IMR-90 (cell line): ENCODE measurements at regions not wholly inside any gene's neighbourhood (a gene's known extent, or its start where the extent isn't known, plus 50 kb on each side); places are given as distances from the start of the nearest gene placed in this dataset.

Source experiments
- ATAC-seq: fragments of 200-7000 bp; cut with Tn5 transposase; 2 replicates; pipeline ENCODE4 v1.9.1; 2020; ENCODE audit warnings: low read depth, mild to moderate bottlenecking, moderate library complexity
- BruUV-seq: library from RNA; stranded (reverse); fragments of 400-500 nt; replicated peaks from 2 replicates; lab custom pipeline; 2021; lab: Mats Ljungman, UMichigan
- CTCF ChIA-PET: fragments of 300-600 bp; formaldehyde crosslinking; extraction: SDS; loops from one replicate; lab custom pipeline; 2021; ENCODE audit warnings: antibody characterized with exemption; lab: Yijun Ruan, JAX
- POLR2A ChIA-PET: fragments of 300-600 bp; sonication (Branson Sonifier 250); formaldehyde crosslinking; loops from one replicate; lab custom pipeline; 2022; ENCODE audit warnings: antibody characterized with exemption; ENCODE audit not compliant: unreplicated experiment; lab: Charles Lee
- DNase-seq: peaks from one replicate; pipeline ENCODE4 v3.0.0; 2013
- H2AFZ ChIP-seq: replicated peaks from 2 replicates; pipeline ENCODE3; 2013; ENCODE audit warnings: low read length, mild to moderate bottlenecking; ENCODE audit not compliant: poor library complexity
- H2AK5ac ChIP-seq: 2 replicates; pipeline ENCODE4 v1.6.1; 2013; ENCODE audit warnings: low read depth, low read length, inconsistent platforms
- H2AK9ac ChIP-seq: replicated peaks from 2 replicates; pipeline ENCODE3; 2013; ENCODE audit warnings: mild to moderate bottlenecking, low read depth, low read length, moderate library complexity; ENCODE audit not compliant: poor library complexity
- H2BK120ac ChIP-seq: 2 replicates; pipeline ENCODE4 v1.6.1; 2013; ENCODE audit warnings: low read depth, low read length, inconsistent platforms
- H2BK15ac ChIP-seq: 3 replicates; pipeline ENCODE4 v1.6.1; 2013; ENCODE audit warnings: low read depth, low read length, inconsistent platforms
- H2BK20ac ChIP-seq: 2 replicates; pipeline ENCODE4 v1.6.1; 2013; ENCODE audit warnings: low read depth, mild to moderate bottlenecking, inconsistent platforms, low read length, moderate library complexity
- H2BK5ac ChIP-seq: 2 replicates; pipeline ENCODE4 v1.6.1; 2013; ENCODE audit warnings: mild to moderate bottlenecking, low read depth, low read length, inconsistent platforms; ENCODE audit not compliant: poor library complexity, severe bottlenecking
- H3K14ac ChIP-seq: replicated peaks from 2 replicates; pipeline ENCODE4 v1.6.1; 2013; ENCODE audit warnings: low read depth, low read length, inconsistent platforms
- H3K18ac ChIP-seq: 2 replicates; pipeline ENCODE4 v1.6.1; 2013; ENCODE audit warnings: low read depth, low read length, control low read depth
- H3K23ac ChIP-seq: 2 replicates; pipeline ENCODE4 v1.6.1; 2013; ENCODE audit warnings: low read depth, low read length, inconsistent platforms
- H3K27ac ChIP-seq: 2 replicates; pipeline ENCODE4 v1.5.1; 2013; ENCODE audit warnings: mild to moderate bottlenecking, control low read depth, low read length; ENCODE audit not compliant: insufficient read depth
- H3K27me3 ChIP-seq: 2 replicates; pipeline ENCODE4 v1.6.1; 2013; ENCODE audit warnings: low read length; ENCODE audit not compliant: control insufficient read depth, insufficient read depth
- H3K36me3 ChIP-seq: 2 replicates; pipeline ENCODE4 v1.6.1; 2013; ENCODE audit warnings: low read length, mixed read lengths; ENCODE audit not compliant: control insufficient read depth, insufficient read depth
- H3K4ac ChIP-seq: 2 replicates; pipeline ENCODE4 v1.6.1; 2013; ENCODE audit warnings: low read depth, low read length, inconsistent platforms
- H3K4me1 ChIP-seq: 2 replicates; pipeline ENCODE4 v1.6.1; 2013; ENCODE audit warnings: low read length, mixed read lengths; ENCODE audit not compliant: control insufficient read depth, insufficient read depth
- H3K4me2 ChIP-seq: 2 replicates; pipeline ENCODE4 v1.6.1; 2013; ENCODE audit warnings: low read depth, mild to moderate bottlenecking, control low read depth, low read length, moderate library complexity
- H3K4me3 ChIP-seq: 2 replicates; pipeline ENCODE4 v1.5.1; 2013; ENCODE audit warnings: low read depth, mild to moderate bottlenecking, control low read depth, low read length, moderate library complexity; ENCODE audit not compliant: insufficient read depth
- H3K56ac ChIP-seq: 2 replicates; pipeline ENCODE4 v1.6.1; 2013; ENCODE audit warnings: low read length, inconsistent platforms; ENCODE audit not compliant: insufficient read depth; ENCODE audit errors: extremely low read depth
- H3K79me1 ChIP-seq, 2 experiments: 2 replicates each; pipeline ENCODE4 v1.6.1; 2013; ENCODE audit warnings: low read length in 2 of 2, inconsistent platforms in 1 of 2, low read depth in 1 of 2
- H3K9ac ChIP-seq: 2 replicates; pipeline ENCODE4 v1.6.1; 2013; ENCODE audit warnings: low read depth, low read length, control low read depth
- H3K9me1 ChIP-seq: 2 replicates; pipeline ENCODE4 v1.6.1; 2013; ENCODE audit warnings: low read length, inconsistent platforms; ENCODE audit not compliant: insufficient read depth
- H3K9me3 ChIP-seq: 2 replicates; pipeline ENCODE4 v1.6.1; 2013; ENCODE audit warnings: low read length; ENCODE audit not compliant: control insufficient read depth, insufficient read depth
- H4K20me1 ChIP-seq: 2 replicates; pipeline ENCODE4 v1.6.1; 2013; ENCODE audit warnings: low read length, inconsistent platforms; ENCODE audit not compliant: insufficient read depth
- H4K5ac ChIP-seq: 2 replicates; pipeline ENCODE4 v1.6.1; 2013; ENCODE audit warnings: mild to moderate bottlenecking, low read depth, low read length, control low read depth
- H4K8ac ChIP-seq, 2 experiments: 2 replicates each; pipeline ENCODE4 v1.6.1; 2013; ENCODE audit warnings: low read depth in 2 of 2, low read length in 2 of 2, control low read depth in 1 of 2, inconsistent platforms in 1 of 2
- H4K91ac ChIP-seq: 2 replicates; pipeline ENCODE4 v1.6.1; 2013; ENCODE audit warnings: low read depth, low read length, inconsistent platforms; ENCODE audit not compliant: insufficient read depth
- BHLHE40 ChIP-seq: fragments of 150-350 bp; IDR thresholded peaks from 2 replicates; pipeline ENCODE4 v1.6.1; 2016; ENCODE audit warnings: mild to moderate bottlenecking, low read depth, low read length
- CEBPB ChIP-seq: IDR thresholded peaks from 2 replicates; pipeline ENCODE4 v1.6.1; 2012; ENCODE audit warnings: low read depth, low read length, improper control_type of control experiment
- CHD1 ChIP-seq: IDR thresholded peaks from 2 replicates; pipeline ENCODE4 v1.6.1; 2012; ENCODE audit warnings: low read depth, low read length, improper control_type of control experiment
- FOS ChIP-seq: fragments of 150-350 bp; IDR thresholded peaks from 2 replicates; pipeline ENCODE4 v1.6.1; 2016; ENCODE audit warnings: low read depth, low read length
- MAFK ChIP-seq: IDR thresholded peaks from 2 replicates; pipeline ENCODE4 v1.6.1; 2012; ENCODE audit warnings: low read depth, low read length, improper control_type of control experiment
- MAZ ChIP-seq: IDR thresholded peaks from 2 replicates; pipeline ENCODE4 v1.6.1; 2012; ENCODE audit warnings: low read depth, mild to moderate bottlenecking, low read length, improper control_type of control experiment, moderate library complexity, borderline replicate concordance
- MXI1 ChIP-seq: IDR thresholded peaks from 2 replicates; pipeline ENCODE4 v1.6.1; 2012; ENCODE audit warnings: low read depth, mild to moderate bottlenecking, low read length, moderate library complexity, borderline replicate concordance
- NFE2L2 ChIP-seq: fragments of 150-350 bp; IDR thresholded peaks from 2 replicates; pipeline ENCODE4 v1.6.1; 2016; ENCODE audit warnings: low read depth, mild to moderate bottlenecking, low read length
- POLR2A ChIP-seq: IDR thresholded peaks from 2 replicates; pipeline ENCODE4 v1.6.1; 2012; ENCODE audit warnings: mild to moderate bottlenecking, low read depth, low read length
- RAD21 ChIP-seq: IDR thresholded peaks from 2 replicates; pipeline ENCODE4 v1.6.1; 2012; ENCODE audit warnings: low read length, improper control_type of control experiment
- RFX5 ChIP-seq: IDR thresholded peaks from 2 replicates; pipeline ENCODE4 v1.8.0; 2012; ENCODE audit warnings: low read depth, mild to moderate bottlenecking, low read length, moderate library complexity
- SMC3 ChIP-seq: fragments of 150-350 bp; IDR thresholded peaks from 2 replicates; pipeline ENCODE4 v1.6.1; 2016; ENCODE audit warnings: low read depth, mild to moderate bottlenecking, antibody characterized with exemption, low read length, moderate library complexity
- WGBS, 2 experiments: methylation state at CpG; one replicate each; pipeline versions ENCODE4 v1.1.5 to v1.1.7; 2013; ENCODE audit warnings: missing lambda C conversion rate in 2 of 2; ENCODE audit not compliant: insufficient read length in 1 of 2; ENCODE audit errors: extremely low coverage in 2 of 2; 5-methylcytosine and 5-hydroxymethylcytosine counted together
- dilution Hi-C: fragments of 300-500 bp; cut with HindIII; formaldehyde crosslinking; loops from one replicate; pipeline ENCODE4 v1.14.3; 2018; ENCODE audit warnings: low sequenced_read_pairs; ENCODE audit not compliant: unreplicated experiment
- in situ Hi-C: fragments of 300-500 bp; cut with MboI; formaldehyde crosslinking; loops from 3 replicates; pipeline ENCODE4 v1.14.3; 2019; ENCODE audit warnings: low sequenced_read_pairs, inconsistent platforms, mixed read lengths
- intact Hi-C: fragments of 100-400 bp; cut with micrococcal nuclease; formaldehyde crosslinking; loops from 2 replicates; pipeline ENCODE4 v1.10.0; 2022
- TF ChIP-seq, protein P1 (sequence below): fragments of 150-350 bp; IDR thresholded peaks from 2 replicates; pipeline ENCODE4 v1.6.1; 2017; ENCODE audit warnings: mild to moderate bottlenecking, antibody characterized with exemption, low read length, low read depth
- TF ChIP-seq, protein P2 (sequence below): conservative IDR thresholded peaks from 2 replicates; pipeline ENCODE4 v1.5.1; 2012; ENCODE audit warnings: mild to moderate bottlenecking, low read depth, low read length, improper control_type of control experiment
- TF ChIP-seq, protein P3 (sequence below): fragments of 150-350 bp; IDR thresholded peaks from 2 replicates; pipeline ENCODE4 v1.6.1; 2016; ENCODE audit warnings: low read depth, mild to moderate bottlenecking, low read length, moderate library complexity, borderline replicate concordance

DNA sequence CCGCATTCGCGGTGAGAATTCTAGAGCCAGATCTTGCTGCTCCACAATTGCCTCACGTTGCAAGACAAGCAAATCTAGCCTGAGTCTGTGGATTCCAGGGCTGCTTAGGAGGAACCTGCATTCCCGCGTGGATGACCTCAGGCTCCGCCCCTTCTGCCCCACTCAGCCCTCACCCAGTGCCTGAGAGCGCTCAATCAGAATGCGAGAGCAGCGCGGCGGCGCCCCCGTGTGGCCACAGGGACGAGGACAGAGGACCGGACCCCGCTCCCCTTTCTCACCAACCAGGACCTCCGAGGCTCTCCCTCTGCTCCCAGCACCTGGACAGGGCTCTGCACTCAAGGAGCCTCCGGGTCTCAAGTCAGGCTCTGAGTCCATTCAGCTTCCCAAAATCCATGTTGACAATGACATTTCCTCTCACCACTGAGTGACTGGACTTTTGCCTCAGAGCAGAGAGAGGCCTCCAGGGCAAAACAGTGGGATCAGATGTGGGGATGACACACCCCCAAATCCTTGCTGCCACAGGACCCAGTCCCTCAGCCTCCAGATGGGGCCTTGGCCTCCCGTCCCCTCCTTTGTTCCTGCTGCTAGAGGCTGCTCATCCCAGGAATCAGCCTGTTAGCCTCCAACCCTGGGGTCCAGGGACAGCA is 52.0 kb downstream of the RPP21 start:
- H3K4me1 ChIP-seq: no peaks in the 10 kb centered on the region
- H2BK15ac ChIP-seq: no peak overlapping the region
- CTCF ChIA-PET: interaction anchor here (0.9 to 1.0 kb wide), 2 partner anchors 8 to 178 kb away, joined by 3 read pairs; no protein-coding TSS in a partner anchor
- H2BK120ac ChIP-seq: no peak overlapping the region
- dilution Hi-C loops: no loop called here
- no TSS peak for BruUV-seq
- intact Hi-C loops: loop anchor here (1.0 kb wide), 3 partner anchors 40 to 178 kb away; no protein-coding TSS in a partner anchor
- peak overlapping the region; percentile 83 for H2AK9ac ChIP-seq
- H3K79me1 ChIP-seq: no peaks in the 10 kb centered on the region
- no peaks in the 10 kb centered on the region for H3K9me1 ChIP-seq
- no peak overlapping the region for H3K14ac ChIP-seq
- no peak overlapping the region for H3K56ac ChIP-seq
- no peak overlapping the region for H4K91ac ChIP-seq
- H3K9ac ChIP-seq: no peak overlapping the region
- POLR2A ChIA-PET: no interaction called here
- in situ Hi-C loops: loop anchor here (10.0 kb wide), 1 partner anchor 172 kb away; no protein-coding TSS in a partner anchor
- peak; percentile 100 for ATAC-seq
- H2BK20ac ChIP-seq: no peak overlapping the region
- peaks cover 18% of the 10 kb centered on the region for H3K27me3 ChIP-seq
- H3K36me3 ChIP-seq: no peaks in the 10 kb centered on the region
- no peak overlapping the region for H2BK5ac ChIP-seq
- no peak overlapping the region for H3K27ac ChIP-seq
- H2AK5ac ChIP-seq: no peak overlapping the region
- no peak overlapping the region; the same call in 1 of the 2 replicates for H3K4me2 ChIP-seq
- H4K8ac ChIP-seq: no peak overlapping the region
- no peak overlapping the region for H3K23ac ChIP-seq
- no peak overlapping the region for H3K4me3 ChIP-seq
- peak overlapping the region; percentile 54 for H2AFZ ChIP-seq
- DNase-seq: peak; percentile 47
- H4K20me1 ChIP-seq: no peaks in the 10 kb centered on the region
- 18% methylated on average over 10 of the region's 20 CpGs; no CpG with 5 or more reads in 1 of the 2 experiments for WGBS, 2 experiments
- no peak overlapping the region for H3K4ac ChIP-seq
- no peak overlapping the region for H3K18ac ChIP-seq
- no peaks in the 10 kb centered on the region for H3K9me3 ChIP-seq
- H4K5ac ChIP-seq: no peak overlapping the region
- TF ChIP-seq, protein P1, sequence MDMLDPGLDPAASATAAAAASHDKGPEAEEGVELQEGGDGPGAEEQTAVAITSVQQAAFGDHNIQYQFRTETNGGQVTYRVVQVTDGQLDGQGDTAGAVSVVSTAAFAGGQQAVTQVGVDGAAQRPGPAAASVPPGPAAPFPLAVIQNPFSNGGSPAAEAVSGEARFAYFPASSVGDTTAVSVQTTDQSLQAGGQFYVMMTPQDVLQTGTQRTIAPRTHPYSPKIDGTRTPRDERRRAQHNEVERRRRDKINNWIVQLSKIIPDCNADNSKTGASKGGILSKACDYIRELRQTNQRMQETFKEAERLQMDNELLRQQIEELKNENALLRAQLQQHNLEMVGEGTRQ: no peak
- TF ChIP-seq MAZ (peak; percentile 34; the same call in 1 of the 2 replicates), RAD21 (peak; percentile 77), MXI1 (no peak), NFE2L2 (no peak), CEBPB (no peak), FOS (no peak), BHLHE40 (no peak), MAFK (no peak), POLR2A (no peak), SMC3 (peak; percentile 76), CHD1 (no peak), RFX5 (no peak)
- TF ChIP-seq, protein P2, sequence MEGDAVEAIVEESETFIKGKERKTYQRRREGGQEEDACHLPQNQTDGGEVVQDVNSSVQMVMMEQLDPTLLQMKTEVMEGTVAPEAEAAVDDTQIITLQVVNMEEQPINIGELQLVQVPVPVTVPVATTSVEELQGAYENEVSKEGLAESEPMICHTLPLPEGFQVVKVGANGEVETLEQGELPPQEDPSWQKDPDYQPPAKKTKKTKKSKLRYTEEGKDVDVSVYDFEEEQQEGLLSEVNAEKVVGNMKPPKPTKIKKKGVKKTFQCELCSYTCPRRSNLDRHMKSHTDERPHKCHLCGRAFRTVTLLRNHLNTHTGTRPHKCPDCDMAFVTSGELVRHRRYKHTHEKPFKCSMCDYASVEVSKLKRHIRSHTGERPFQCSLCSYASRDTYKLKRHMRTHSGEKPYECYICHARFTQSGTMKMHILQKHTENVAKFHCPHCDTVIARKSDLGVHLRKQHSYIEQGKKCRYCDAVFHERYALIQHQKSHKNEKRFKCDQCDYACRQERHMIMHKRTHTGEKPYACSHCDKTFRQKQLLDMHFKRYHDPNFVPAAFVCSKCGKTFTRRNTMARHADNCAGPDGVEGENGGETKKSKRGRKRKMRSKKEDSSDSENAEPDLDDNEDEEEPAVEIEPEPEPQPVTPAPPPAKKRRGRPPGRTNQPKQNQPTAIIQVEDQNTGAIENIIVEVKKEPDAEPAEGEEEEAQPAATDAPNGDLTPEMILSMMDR: peak; percentile 82
- TF ChIP-seq, protein P3, sequence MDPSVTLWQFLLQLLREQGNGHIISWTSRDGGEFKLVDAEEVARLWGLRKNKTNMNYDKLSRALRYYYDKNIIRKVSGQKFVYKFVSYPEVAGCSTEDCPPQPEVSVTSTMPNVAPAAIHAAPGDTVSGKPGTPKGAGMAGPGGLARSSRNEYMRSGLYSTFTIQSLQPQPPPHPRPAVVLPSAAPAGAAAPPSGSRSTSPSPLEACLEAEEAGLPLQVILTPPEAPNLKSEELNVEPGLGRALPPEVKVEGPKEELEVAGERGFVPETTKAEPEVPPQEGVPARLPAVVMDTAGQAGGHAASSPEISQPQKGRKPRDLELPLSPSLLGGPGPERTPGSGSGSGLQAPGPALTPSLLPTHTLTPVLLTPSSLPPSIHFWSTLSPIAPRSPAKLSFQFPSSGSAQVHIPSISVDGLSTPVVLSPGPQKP: no peak
